ENCODE measurements at regions not wholly inside any gene's neighbourhood (a gene's known extent, or its start where the extent isn't known, plus 50 kb on each side); places are given as distances from the start of the nearest gene placed in this dataset.

GRCh38 chr2:129050101-129050500, 731.4 kb upstream of the HS6ST1 start:
- H3K27ac ChIP-seq = no peak overlapping the region
- H3K9me3 ChIP-seq = no peaks in the 10 kb centered on the region
- H3K27me3 ChIP-seq = no peaks in the 10 kb centered on the region
- H3K36me3 ChIP-seq = no peaks in the 10 kb centered on the region
- WGBS, 2 donors = 53 to 87% methylated on average over 2 of the region's 3 CpGs
- DNase-seq = no peak
- intact Hi-C loops (cut with DNase I) = no loop called here
- H3K4me3 ChIP-seq (replicated peaks in 1 of 3) = no peak overlapping the region
- TF ChIP-seq CTCF (IDR thresholded peaks at IDR 0.05) = no peak
- TF ChIP-seq POLR2A (IDR thresholded peaks at IDR 0.05) = no peak
- H3K4me1 ChIP-seq = no peaks in the 10 kb centered on the region

- intact Hi-C loops (cut with DNase I) = no loop called here
- Histone ChIP-seq H3K4me3 (replicated peaks in 1 of 3) (no peak overlapping the region), H3K36me3 (no peaks in the 10 kb centered on the region), H3K9me3 (no peaks in the 10 kb centered on the region), H3K27me3 (no peaks in the 10 kb centered on the region), H3K27ac (no peak overlapping the region), H3K4me1 (peaks cover 8 to 15% of the 10 kb centered on the region in 2 donors)
- TF ChIP-seq CTCF (IDR thresholded peaks at IDR 0.05) (no peak), POLR2A (IDR thresholded peaks at IDR 0.05) (no peak)
- no peak for DNase-seq
- 91 to 92% methylated on average over 8 of the region's 8 CpGs for WGBS, 2 donors
These were observed 736.6 kb upstream of the HS6ST1 start for GRCh38 chr2:129055242-129055641.

- TF ChIP-seq POLR2A (IDR thresholded peaks at IDR 0.05) (no peak), CTCF (IDR thresholded peaks at IDR 0.05) (no peak)
- intact Hi-C loops (cut with DNase I) = no loop called here
- WGBS, 2 donors = 77 to 88% methylated on average over 6 of the region's 6 CpGs
- H3K27ac ChIP-seq = no peak overlapping the region
- H3K4me1 ChIP-seq = peaks cover 8 to 15% of the 10 kb centered on the region in 2 donors
- H3K4me3 ChIP-seq (replicated peaks in 1 of 3) = no peak overlapping the region
- DNase-seq = no peak
- H3K9me3 ChIP-seq = no peaks in the 10 kb centered on the region
- H3K27me3 ChIP-seq = no peaks in the 10 kb centered on the region
- no peaks in the 10 kb centered on the region for H3K36me3 ChIP-seq
These were observed 737.2 kb upstream of the HS6ST1 start for GRCh38 chr2:129055824-129056223.

GRCh38 chr2:129056309-129056958, 737.8 kb upstream of the HS6ST1 start:
- no peaks in the 10 kb centered on the region for H3K36me3 ChIP-seq
- no peaks in the 10 kb centered on the region for H3K27me3 ChIP-seq
- peaks cover 8 to 15% of the 10 kb centered on the region in 2 donors for H3K4me1 ChIP-seq
- 71 to 74% methylated on average over 5 of the region's 5 CpGs for WGBS, 2 donors
- peak in 1 of 2 donors; percentile 15 for DNase-seq
- H3K27ac ChIP-seq = no peak overlapping the region
- H3K4me3 ChIP-seq (replicated peaks in 1 of 3) = no peak overlapping the region
- intact Hi-C loops (cut with DNase I) = no loop called here
- TF ChIP-seq POLR2A (IDR thresholded peaks at IDR 0.05) = no peak
- TF ChIP-seq CTCF (IDR thresholded peaks at IDR 0.05) = no peak
- no peaks in the 10 kb centered on the region for H3K9me3 ChIP-seq

- H3K27me3 ChIP-seq = no peaks in the 10 kb centered on the region
- peaks cover 8 to 15% of the 10 kb centered on the region in 2 donors for H3K4me1 ChIP-seq
- whole genome bisulfite sequencing, 2 donors = 87 to 98% methylated on average over 2 of the region's 2 CpGs
- H3K4me3 ChIP-seq (replicated peaks in 1 of 3) = no peak overlapping the region
- H3K27ac ChIP-seq = no peak overlapping the region
- H3K9me3 ChIP-seq = no peaks in the 10 kb centered on the region
- TF ChIP-seq CTCF (IDR thresholded peaks at IDR 0.05) = no peak
- no peak for TF ChIP-seq POLR2A (IDR thresholded peaks at IDR 0.05)
- H3K36me3 ChIP-seq = no peaks in the 10 kb centered on the region
- intact Hi-C loops (cut with DNase I) = no loop called here
- no peak for DNase-seq
These were observed 738.3 kb upstream of the HS6ST1 start for GRCh38 chr2:129056959-129057317.

All from thyroid gland (tissue), 4 donors.